Parathyroid adenoma (tissue), 2 donors: ENCODE measurements at regions not wholly inside any gene's neighbourhood (a gene's known extent, or its start where the extent isn't known, plus 50 kb on each side); places are given as distances from the start of the nearest gene placed in this dataset.

Experiments used
- H2AFZ ChIP-seq: fragments of 300-600 bp; sonication (generic); one replicate; pipeline ENCODE4 v1.7.0; 2017; ENCODE audit warnings: antibody characterized with exemption, mild to moderate bottlenecking
- H3K27ac ChIP-seq: fragments of 300-600 bp; sonication (generic); one replicate; pipeline ENCODE4 v1.7.0; 2017
- H3K27me3 ChIP-seq: fragments of 300-600 bp; sonication (generic); one replicate; pipeline ENCODE4 v1.7.0; 2017; ENCODE audit warnings: low read length; ENCODE audit not compliant: control insufficient read depth, insufficient read depth
- H3K36me3 ChIP-seq: fragments of 300-600 bp; sonication (generic); one replicate; pipeline ENCODE4 v1.7.0; 2017; ENCODE audit warnings: low read length; ENCODE audit not compliant: control insufficient read depth, insufficient read depth
- H3K4me1 ChIP-seq: fragments of 300-600 bp; sonication (generic); one replicate; pipeline ENCODE4 v1.7.0; 2017; ENCODE audit warnings: control low read depth
- H3K4me2 ChIP-seq: fragments of 300-600 bp; sonication (generic); one replicate; pipeline ENCODE4 v1.7.0; 2017; ENCODE audit warnings: low read length
- H3K4me3 ChIP-seq: fragments of 300-600 bp; sonication (generic); one replicate; pipeline ENCODE4 v1.7.0; 2017; ENCODE audit warnings: low read depth, low read length
- H3K79me2 ChIP-seq: fragments of 300-600 bp; sonication (generic); one replicate; pipeline ENCODE4 v1.7.0; 2017; ENCODE audit warnings: control low read depth
- H3K9ac ChIP-seq: fragments of 300-600 bp; sonication (generic); one replicate; pipeline ENCODE4 v1.7.0; 2017; ENCODE audit warnings: mild to moderate bottlenecking
- H3K9me3 ChIP-seq: fragments of 300-600 bp; sonication (generic); one replicate; pipeline ENCODE4 v1.7.0; 2017; ENCODE audit warnings: low read length; ENCODE audit not compliant: control insufficient read depth
- TF ChIP-seq, protein P1 (sequence below): fragments of 300-600 bp; sonication (generic); IDR thresholded peaks from one replicate; pipeline ENCODE4 v1.7.0; 2017; ENCODE audit warnings: antibody characterized with exemption, mild to moderate bottlenecking
- donor health status: primary hyperparathyroidism.

GRCh38 chr14:104505085-104506074, 74.2 kb upstream of the C14orf180 start:
- H3K36me3 ChIP-seq = no peaks in the 10 kb centered on the region
- H3K79me2 ChIP-seq = no peaks in the 10 kb centered on the region
- H3K27ac ChIP-seq = no peak overlapping the region
- no peaks in the 10 kb centered on the region for H3K9me3 ChIP-seq
- no peaks in the 10 kb centered on the region for H3K27me3 ChIP-seq
- H3K4me2 ChIP-seq = no peak overlapping the region
- no peak overlapping the region for H3K4me3 ChIP-seq
- H3K9ac ChIP-seq = no peak overlapping the region
- H2AFZ ChIP-seq = no peak overlapping the region
- no peaks in the 10 kb centered on the region for H3K4me1 ChIP-seq
- TF ChIP-seq, protein P1, sequence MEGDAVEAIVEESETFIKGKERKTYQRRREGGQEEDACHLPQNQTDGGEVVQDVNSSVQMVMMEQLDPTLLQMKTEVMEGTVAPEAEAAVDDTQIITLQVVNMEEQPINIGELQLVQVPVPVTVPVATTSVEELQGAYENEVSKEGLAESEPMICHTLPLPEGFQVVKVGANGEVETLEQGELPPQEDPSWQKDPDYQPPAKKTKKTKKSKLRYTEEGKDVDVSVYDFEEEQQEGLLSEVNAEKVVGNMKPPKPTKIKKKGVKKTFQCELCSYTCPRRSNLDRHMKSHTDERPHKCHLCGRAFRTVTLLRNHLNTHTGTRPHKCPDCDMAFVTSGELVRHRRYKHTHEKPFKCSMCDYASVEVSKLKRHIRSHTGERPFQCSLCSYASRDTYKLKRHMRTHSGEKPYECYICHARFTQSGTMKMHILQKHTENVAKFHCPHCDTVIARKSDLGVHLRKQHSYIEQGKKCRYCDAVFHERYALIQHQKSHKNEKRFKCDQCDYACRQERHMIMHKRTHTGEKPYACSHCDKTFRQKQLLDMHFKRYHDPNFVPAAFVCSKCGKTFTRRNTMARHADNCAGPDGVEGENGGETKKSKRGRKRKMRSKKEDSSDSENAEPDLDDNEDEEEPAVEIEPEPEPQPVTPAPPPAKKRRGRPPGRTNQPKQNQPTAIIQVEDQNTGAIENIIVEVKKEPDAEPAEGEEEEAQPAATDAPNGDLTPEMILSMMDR = no peak

DNA sequence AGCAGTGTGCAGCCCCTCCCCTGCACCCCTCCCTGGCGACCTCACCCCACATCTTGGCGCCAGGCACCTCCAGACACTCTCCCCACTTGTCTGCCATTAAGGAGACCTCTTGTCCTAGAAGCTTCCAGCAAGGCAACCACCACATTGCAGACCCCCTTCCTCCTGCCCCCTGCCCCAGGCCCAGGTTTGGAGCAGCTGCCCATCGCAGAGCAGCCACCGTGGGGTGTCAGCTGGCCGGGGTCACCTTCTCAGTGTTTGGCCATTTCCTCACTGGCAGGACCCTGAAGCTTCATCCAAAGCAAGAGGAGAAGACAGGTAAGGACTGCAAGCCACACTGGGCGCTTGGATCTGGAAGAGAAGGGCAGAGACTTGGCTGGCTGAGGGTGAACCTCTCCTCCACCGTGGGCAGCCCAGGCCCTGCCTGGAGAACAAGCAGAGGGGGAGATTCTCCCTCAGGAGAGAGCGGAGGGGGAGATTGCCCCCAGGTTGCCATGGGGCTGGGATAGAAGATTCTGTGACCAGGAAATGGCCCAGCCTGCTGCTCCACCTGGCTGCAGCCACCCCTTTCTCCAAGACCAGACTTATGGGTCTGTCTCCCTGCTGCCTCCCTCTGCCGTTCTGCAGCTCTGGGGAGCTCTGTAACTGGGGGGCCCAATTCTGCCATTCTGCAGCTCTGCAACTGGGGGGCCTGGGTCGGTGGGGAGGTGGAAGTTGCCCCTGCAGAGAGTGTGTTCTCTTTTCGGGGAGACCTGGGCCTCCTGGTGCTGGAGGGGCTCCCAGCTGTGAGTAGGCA, 72.9 kb upstream of the C14orf180 start:
- H3K9me3 ChIP-seq = no peaks in the 10 kb centered on the region
- no peaks in the 10 kb centered on the region for H3K4me1 ChIP-seq
- H3K27ac ChIP-seq = no peak overlapping the region
- no peaks in the 10 kb centered on the region for H3K27me3 ChIP-seq
- H3K36me3 ChIP-seq = no peaks in the 10 kb centered on the region
- H3K4me3 ChIP-seq = no peak overlapping the region
- H3K4me2 ChIP-seq = no peak overlapping the region
- H2AFZ ChIP-seq = no peak overlapping the region
- TF ChIP-seq, protein P1 = no peak
- no peak overlapping the region for H3K9ac ChIP-seq
- H3K79me2 ChIP-seq = no peaks in the 10 kb centered on the region

- TF ChIP-seq, protein P1 = no peak
- H3K9ac ChIP-seq = no peak overlapping the region
- no peak overlapping the region for H3K4me3 ChIP-seq
- H3K4me1 ChIP-seq = no peaks in the 10 kb centered on the region
- no peaks in the 10 kb centered on the region for H3K36me3 ChIP-seq
- no peak overlapping the region for H2AFZ ChIP-seq
- no peak overlapping the region for H3K4me2 ChIP-seq
- H3K27ac ChIP-seq = no peak overlapping the region
- H3K79me2 ChIP-seq = no peaks in the 10 kb centered on the region
- no peaks in the 10 kb centered on the region for H3K9me3 ChIP-seq
- no peaks in the 10 kb centered on the region for H3K27me3 ChIP-seq
Observed at GRCh38 chr14:104507443-104507842, 72.1 kb upstream of the C14orf180 start.

DNA sequence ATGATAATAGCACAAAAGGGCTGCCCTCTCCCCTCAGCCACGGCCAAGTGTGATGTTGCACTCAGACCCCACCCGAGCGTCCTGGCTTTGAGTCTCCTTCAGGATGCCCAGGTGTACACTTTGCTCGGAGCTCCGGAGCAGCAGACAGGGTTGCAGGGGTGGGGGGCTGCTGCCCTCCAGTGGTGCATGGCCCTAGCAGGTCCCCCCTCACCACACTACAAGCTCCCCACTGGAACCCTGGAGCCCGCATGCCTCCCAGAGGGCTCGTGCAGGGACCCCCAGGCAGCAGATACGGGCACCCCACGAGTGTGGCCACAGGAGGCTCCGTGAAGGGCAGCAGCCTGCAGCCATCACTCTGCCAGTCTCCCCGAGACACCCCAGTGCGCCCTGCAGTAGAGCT, 69.9 kb upstream of the C14orf180 start:
- no peaks in the 10 kb centered on the region for H3K9me3 ChIP-seq
- no peak overlapping the region for H2AFZ ChIP-seq
- no peak overlapping the region for H3K9ac ChIP-seq
- no peaks in the 10 kb centered on the region for H3K36me3 ChIP-seq
- no peak overlapping the region for H3K27ac ChIP-seq
- no peaks in the 10 kb centered on the region for H3K4me1 ChIP-seq
- no peaks in the 10 kb centered on the region for H3K79me2 ChIP-seq
- H3K4me3 ChIP-seq = no peak overlapping the region
- H3K4me2 ChIP-seq = no peak overlapping the region
- H3K27me3 ChIP-seq = no peaks in the 10 kb centered on the region
- TF ChIP-seq, protein P1 = no peak
